C4-2B (cell line): ENCODE measurements at regions not wholly inside any gene's neighbourhood (a gene's known extent, or its start where the extent isn't known, plus 50 kb on each side); places are given as distances from the start of the nearest gene placed in this dataset.
"Not testable (repeated sequence)": the region's sequence is repeated elsewhere in the genome, so short reads cannot be mapped to it uniquely, and the experiment has no call there.

ENCODE experiments used
- H3K27ac ChIP-seq: fragments of 450-650 bp; 2 replicates; pipeline ENCODE4 v1.5.1; 2017
- CTCF ChIP-seq: fragments of 450-650 bp; conservative IDR thresholded peaks from 2 replicates; pipeline ENCODE4 v1.5.1; 2017; ENCODE audit warnings: mild to moderate bottlenecking
- ZFX ChIP-seq: fragments of 450-650 bp; IDR thresholded peaks from 2 replicates; pipeline ENCODE4 v1.6.1; 2017

- no peak overlapping the region for H3K27ac ChIP-seq
- TF ChIP-seq ZFX (no peak), CTCF (no peak)
These were observed 820.3 kb upstream of the PCDH10 start for GRCh38 chr4:132328761-132329160.

- TF ChIP-seq CTCF (no peak), ZFX (no peak)
- H3K27ac ChIP-seq, result no peak overlapping the region
These were observed 818.1 kb upstream of the PCDH10 start for GRCh38 chr4:132330994-132331393.

GRCh38 chr4:132332932-132333723 is 816.0 kb upstream of the PCDH10 start:
- no peak overlapping the region for H3K27ac ChIP-seq
- peak; percentile 77 for TF ChIP-seq CTCF
- TF ChIP-seq ZFX, result no peak

GRCh38 chr4:132333724-132334047 is 815.4 kb upstream of the PCDH10 start:
- TF ChIP-seq CTCF (no peak), ZFX (no peak)
- no peak overlapping the region for H3K27ac ChIP-seq

GRCh38 chr4:132334081-132334480 is 815.0 kb upstream of the PCDH10 start:
- no peak for TF ChIP-seq CTCF
- no peak for TF ChIP-seq ZFX
- no peak overlapping the region for H3K27ac ChIP-seq

- H3K27ac ChIP-seq, result peak overlapping the region; percentile 93
- TF ChIP-seq ZFX (no peak), CTCF (no peak)
These were observed 803.9 kb upstream of the PCDH10 start for GRCh38 chr4:132344924-132345828.

GRCh38 chr4:132346016-132346415 is 803.1 kb upstream of the PCDH10 start:
- no peak for TF ChIP-seq ZFX
- TF ChIP-seq CTCF, result no peak
- H3K27ac ChIP-seq, result no peak overlapping the region

GRCh38 chr4:132351606-132352005 is 797.5 kb upstream of the PCDH10 start:
- H3K27ac ChIP-seq, result not testable (repeated sequence)
